ENCODE measurements at regions not wholly inside any gene's neighbourhood (a gene's known extent, or its start where the extent isn't known, plus 50 kb on each side); places are given as distances from the start of the nearest gene placed in this dataset.

DNA sequence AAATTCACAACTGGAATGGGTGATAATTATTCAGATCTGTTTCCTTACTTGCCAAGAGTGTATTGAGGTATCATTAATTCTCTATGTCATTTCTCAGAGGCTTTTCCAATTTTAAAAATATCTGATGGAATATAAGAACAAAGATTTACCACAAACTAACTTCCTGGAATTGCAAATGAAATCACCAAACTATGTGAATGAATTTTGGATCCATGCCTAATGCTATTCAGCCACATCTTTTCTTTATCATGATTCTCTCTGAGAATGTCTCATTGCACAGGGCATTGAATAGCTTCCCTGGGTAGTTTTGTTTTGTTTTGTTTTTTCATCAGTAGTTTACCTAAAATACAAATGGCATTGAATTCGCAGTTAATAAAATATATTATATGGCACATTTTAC, 146.9 kb upstream of the FBN2 start:
- TF ChIP-seq EP300 (IDR thresholded peaks at IDR 0.05): no peak
- no peak for TF ChIP-seq POLR2A (IDR thresholded peaks at IDR 0.05)
- TF ChIP-seq, protein P1, sequence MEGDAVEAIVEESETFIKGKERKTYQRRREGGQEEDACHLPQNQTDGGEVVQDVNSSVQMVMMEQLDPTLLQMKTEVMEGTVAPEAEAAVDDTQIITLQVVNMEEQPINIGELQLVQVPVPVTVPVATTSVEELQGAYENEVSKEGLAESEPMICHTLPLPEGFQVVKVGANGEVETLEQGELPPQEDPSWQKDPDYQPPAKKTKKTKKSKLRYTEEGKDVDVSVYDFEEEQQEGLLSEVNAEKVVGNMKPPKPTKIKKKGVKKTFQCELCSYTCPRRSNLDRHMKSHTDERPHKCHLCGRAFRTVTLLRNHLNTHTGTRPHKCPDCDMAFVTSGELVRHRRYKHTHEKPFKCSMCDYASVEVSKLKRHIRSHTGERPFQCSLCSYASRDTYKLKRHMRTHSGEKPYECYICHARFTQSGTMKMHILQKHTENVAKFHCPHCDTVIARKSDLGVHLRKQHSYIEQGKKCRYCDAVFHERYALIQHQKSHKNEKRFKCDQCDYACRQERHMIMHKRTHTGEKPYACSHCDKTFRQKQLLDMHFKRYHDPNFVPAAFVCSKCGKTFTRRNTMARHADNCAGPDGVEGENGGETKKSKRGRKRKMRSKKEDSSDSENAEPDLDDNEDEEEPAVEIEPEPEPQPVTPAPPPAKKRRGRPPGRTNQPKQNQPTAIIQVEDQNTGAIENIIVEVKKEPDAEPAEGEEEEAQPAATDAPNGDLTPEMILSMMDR (IDR thresholded peaks at IDR 0.05): no peak
- no peak for TF ChIP-seq POLR2AphosphoS5 (IDR thresholded peaks at IDR 0.05)
- H3K27ac ChIP-seq: no peak overlapping the region
- no peaks in the 10 kb centered on the region for H3K27me3 ChIP-seq
- H3K9me3 ChIP-seq: no peaks in the 10 kb centered on the region
- 90 to 93% methylated on average over 1 of the region's 1 CpG for WGBS, 2 donors
- H3K36me3 ChIP-seq: no peaks in the 10 kb centered on the region
- intact Hi-C loops (cut with DNase I): no loop called here
- no peak overlapping the region for H3K4me3 ChIP-seq
- H3K4me1 ChIP-seq: no peaks in the 10 kb centered on the region
- no peak for DNase-seq

DNA sequence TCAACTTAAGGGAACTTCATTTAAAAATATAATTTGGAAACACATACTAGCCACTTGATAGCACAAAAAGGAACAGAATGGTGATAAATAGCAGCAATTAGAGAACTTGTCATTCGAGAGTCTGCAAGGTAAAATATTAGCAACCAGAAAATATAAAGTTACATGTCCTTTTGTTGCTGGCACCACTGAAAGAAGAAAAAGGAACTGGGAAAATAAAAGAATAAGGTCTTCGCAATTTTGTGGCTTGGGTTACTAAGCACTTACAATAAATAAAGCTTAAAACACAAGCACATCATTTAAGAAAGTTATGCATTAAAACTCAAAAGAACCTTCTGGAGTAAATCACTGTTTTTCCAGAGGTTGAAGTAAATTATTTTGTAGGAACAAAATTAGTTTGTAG, 149.9 kb upstream of the FBN2 start:
- Histone ChIP-seq H3K4me3 (no peak overlapping the region), H3K27me3 (no peaks in the 10 kb centered on the region), H3K9me3 (no peaks in the 10 kb centered on the region), H3K27ac (no peak overlapping the region), H3K4me1 (no peaks in the 10 kb centered on the region), H3K36me3 (no peaks in the 10 kb centered on the region)
- TF ChIP-seq, protein P1 (IDR thresholded peaks at IDR 0.05): no peak
- TF ChIP-seq EP300 (IDR thresholded peaks at IDR 0.05) (no peak), POLR2A (IDR thresholded peaks at IDR 0.05) (no peak), POLR2AphosphoS5 (IDR thresholded peaks at IDR 0.05) (no peak)
- intact Hi-C loops (cut with DNase I): no loop called here
- whole genome bisulfite sequencing, 2 donors: 74 to 84% methylated on average over 2 of the region's 2 CpGs
- no peak for DNase-seq

DNA sequence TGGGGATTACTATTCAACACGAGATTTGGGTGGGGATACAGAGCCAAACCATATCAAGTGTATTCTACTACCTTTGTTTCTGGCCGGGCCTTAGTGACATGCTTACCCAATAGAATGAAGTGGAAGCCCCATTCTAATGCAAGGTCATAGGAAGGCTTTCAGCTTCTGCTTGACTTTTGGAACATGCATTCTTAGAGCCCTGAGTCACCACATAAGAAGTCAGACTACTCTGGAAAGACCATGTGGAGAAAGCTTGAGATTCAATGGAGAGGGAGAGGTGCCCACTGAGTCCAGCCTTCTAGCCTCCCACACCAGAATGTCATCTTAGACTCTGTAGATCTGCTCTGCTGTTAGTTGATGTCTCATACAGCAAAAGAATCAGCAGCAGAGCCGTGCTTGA, 155.7 kb upstream of the FBN2 start:
- no peak overlapping the region for H3K4me3 ChIP-seq
- H3K4me1 ChIP-seq: no peaks in the 10 kb centered on the region
- WGBS, 2 donors: 50 to 75% methylated on average over 3 of the region's 3 CpGs
- no peaks in the 10 kb centered on the region for H3K9me3 ChIP-seq
- H3K36me3 ChIP-seq: no peaks in the 10 kb centered on the region
- H3K27me3 ChIP-seq: no peaks in the 10 kb centered on the region
- TF ChIP-seq EP300 (IDR thresholded peaks at IDR 0.05) (no peak), POLR2AphosphoS5 (IDR thresholded peaks at IDR 0.05) (no peak), POLR2A (IDR thresholded peaks at IDR 0.05) (no peak)
- TF ChIP-seq, protein P1 (IDR thresholded peaks at IDR 0.05): no peak
- intact Hi-C loops (cut with DNase I): no loop called here
- H3K27ac ChIP-seq: no peak overlapping the region
- DNase-seq: no peak

DNA sequence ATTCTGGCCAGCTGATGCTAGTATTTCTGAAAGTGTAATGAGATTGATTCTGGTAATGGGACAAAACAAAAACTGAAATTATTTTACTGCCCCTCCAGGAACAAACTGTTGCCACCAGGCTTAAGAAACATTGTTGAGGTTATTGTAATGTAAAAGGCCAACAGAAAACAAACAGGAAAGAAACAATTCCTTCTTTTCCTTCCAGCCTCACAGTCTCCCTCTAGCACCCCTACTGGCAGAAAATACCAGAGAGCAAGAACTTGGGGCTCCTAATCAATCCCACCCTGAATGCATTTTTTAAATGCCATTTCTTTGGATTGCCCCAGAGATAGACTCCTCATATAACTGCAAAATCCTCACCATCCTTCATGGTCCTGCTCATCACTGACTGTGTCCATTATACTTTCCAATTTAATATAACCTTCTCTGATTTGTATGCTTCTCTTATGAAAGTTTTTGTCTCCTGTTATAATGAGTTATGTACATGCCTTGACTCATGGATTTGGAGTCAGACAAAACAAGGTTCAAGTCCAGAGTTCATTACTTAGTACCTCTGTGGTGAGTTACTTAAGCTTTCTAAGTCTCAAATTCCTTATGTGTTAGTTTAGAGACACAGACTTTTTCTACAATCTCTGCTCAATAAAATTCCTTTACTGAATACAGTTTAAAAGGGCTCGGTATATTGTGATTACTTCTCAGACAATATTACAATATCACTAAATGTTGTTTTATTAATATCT, 157.9 kb upstream of the FBN2 start:
- Histone ChIP-seq H3K9me3 (no peaks in the 10 kb centered on the region), H3K36me3 (no peaks in the 10 kb centered on the region), H3K4me1 (no peaks in the 10 kb centered on the region), H3K27me3 (no peaks in the 10 kb centered on the region), H3K4me3 (no peak overlapping the region), H3K27ac (no peak overlapping the region)
- WGBS, 2 donors: 79 to 83% methylated on average over 1 of the region's 1 CpG
- intact Hi-C loops (cut with DNase I): no loop called here
- DNase-seq: no peak
- TF ChIP-seq EP300 (IDR thresholded peaks at IDR 0.05) (no peak), POLR2A (IDR thresholded peaks at IDR 0.05) (no peak), POLR2AphosphoS5 (IDR thresholded peaks at IDR 0.05) (no peak)
- TF ChIP-seq, protein P1 (IDR thresholded peaks at IDR 0.05): no peak

DNA sequence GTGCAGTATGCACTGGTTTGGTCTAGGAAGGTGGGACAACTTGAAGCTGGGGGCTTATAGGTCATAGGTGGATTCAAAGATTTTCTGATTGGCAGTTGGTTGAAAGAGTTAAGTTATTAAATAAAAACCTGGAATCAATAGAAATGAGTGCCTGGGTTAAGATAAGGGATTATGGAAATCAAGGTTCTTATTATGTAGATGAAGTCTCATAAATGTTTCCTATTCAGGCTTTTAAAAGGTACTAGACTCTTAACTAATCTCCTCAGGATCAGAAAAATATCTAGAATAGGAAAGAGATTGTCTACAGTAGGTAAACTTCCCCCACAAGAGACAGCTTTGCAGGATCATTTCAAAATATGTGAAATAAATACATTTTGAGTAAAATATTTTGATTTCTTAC, 163.3 kb upstream of the FBN2 start:
- TF ChIP-seq, protein P1 (IDR thresholded peaks at IDR 0.05): no peak
- TF ChIP-seq POLR2A (IDR thresholded peaks at IDR 0.05): no peak
- no peak for TF ChIP-seq EP300 (IDR thresholded peaks at IDR 0.05)
- TF ChIP-seq POLR2AphosphoS5 (IDR thresholded peaks at IDR 0.05): no peak
- no peak overlapping the region for H3K27ac ChIP-seq
- peaks cover 0 to 2% (median 0%) of the 10 kb centered on the region in 4 donors for H3K9me3 ChIP-seq
- intact Hi-C loops (cut with DNase I): no loop called here
- no peak for DNase-seq
- no peak overlapping the region for H3K4me3 ChIP-seq
- no peaks in the 10 kb centered on the region for H3K36me3 ChIP-seq
- H3K4me1 ChIP-seq: no peaks in the 10 kb centered on the region
- no peaks in the 10 kb centered on the region for H3K27me3 ChIP-seq
